HPDE6-E6E7 (cell line): ENCODE measurements at regions not wholly inside any gene's neighbourhood (a gene's known extent, or its start where the extent isn't known, plus 50 kb on each side); places are given as distances from the start of the nearest gene placed in this dataset.
"Not testable (repeated sequence)": the region's sequence is repeated elsewhere in the genome, so short reads cannot be mapped to it uniquely, and the experiment has no call there.

ENCODE experiments used
- DNase-seq: peaks from one replicate; pipeline ENCODE4 v3.0.0; 2011; ENCODE audit warnings: missing footprints; ENCODE audit errors: extremely low spot score

DNA sequence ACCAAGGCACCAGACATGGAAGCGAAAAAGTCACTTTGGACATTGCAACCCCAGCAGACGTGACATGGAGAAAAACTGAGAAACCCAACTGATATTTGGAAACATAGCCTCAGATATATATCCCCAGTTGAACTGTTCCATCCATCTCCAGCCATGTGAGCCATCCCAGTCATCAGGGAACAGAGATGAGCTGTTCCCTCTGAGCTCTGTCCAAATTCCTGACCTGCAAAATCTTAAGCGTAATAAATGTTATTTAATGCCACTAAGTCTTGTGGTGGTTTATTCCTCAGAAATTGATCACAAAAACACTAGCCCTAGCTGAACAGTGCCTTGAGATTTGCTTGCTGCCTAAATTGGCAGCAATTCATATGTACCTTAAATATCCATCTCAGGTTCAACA, 182.8 kb downstream of the NRP2 start:
- DNase-seq, result no peak

DNA sequence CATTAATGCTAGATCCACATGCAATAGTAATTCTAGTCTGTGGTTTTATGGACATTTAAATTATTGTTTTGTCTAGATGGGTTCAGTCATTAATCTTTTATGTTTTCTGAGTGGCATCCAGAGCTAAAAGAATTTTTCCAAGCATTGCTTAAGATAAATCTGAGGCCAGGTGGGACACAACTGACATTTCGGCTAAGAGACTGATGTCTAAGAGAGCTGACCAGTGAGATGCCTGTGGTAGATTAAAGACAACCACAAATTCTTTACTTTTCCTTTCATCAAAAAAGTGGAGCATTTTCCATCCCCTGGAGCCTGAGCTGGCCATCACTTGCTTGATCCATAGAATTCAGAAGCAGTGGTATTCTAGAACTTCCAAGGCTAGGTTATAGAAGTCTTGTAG, 182.2 kb downstream of the NRP2 start:
- no peak for DNase-seq

DNA sequence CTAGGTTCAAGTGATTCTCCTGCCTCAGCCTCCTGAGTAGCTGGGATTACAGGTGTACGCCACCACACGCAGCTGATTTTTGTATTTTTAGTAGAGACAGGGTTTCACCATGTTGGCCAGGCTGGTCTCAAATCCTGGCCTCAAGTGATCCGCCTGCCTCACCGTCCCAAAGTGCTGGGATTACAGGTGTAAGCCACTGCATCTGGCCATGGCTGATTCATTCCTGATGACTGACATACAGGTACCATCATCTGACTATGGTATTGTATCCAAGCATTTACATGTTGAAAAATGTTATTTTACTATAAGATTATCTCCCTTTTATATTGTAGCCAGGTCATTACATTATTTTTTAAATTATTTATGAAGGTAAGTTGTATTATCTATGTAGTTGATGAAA, 180.5 kb downstream of the NRP2 start:
- not testable (repeated sequence) for DNase-seq

DNA sequence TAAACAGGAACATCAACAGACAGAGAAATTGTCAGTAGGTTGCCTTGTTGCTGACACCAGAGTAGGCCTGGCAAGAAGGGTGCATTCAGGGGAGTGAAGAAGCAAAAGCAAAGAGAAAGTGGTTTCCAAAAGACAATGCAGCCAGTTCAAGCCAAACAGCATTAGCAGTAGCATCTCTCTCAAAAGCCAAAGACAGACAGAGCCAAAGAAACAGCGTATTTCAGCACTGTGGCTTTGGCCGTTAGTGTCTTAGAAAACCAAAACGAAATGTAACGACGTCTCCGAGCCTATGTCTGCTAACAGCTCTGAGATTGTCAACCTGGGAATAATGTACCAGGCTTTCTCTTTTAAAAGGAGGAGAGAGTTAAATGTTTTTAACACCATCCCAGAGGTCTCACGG, 178.6 kb downstream of the NRP2 start:
- DNase-seq, result no peak

DNA sequence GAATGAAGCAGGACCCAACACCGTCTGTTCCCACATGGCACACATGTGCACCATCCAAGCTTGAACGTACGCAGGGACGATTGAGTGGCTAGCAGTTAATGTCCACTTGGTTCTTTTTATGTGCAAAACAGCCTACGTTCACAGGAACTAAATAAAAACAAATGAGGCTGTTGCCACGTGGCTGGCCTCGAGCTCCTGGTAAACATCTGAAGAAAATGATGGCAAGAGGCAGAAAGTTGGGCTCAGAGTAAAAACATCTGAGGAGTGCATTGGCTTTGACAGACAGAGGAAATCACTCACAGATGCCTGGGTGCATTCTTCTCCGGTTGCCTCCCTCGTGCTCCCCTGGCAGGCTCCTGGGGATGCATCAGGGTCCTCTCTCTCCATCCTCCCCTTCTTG, 177.9 kb downstream of the NRP2 start:
- no peak for DNase-seq

DNA sequence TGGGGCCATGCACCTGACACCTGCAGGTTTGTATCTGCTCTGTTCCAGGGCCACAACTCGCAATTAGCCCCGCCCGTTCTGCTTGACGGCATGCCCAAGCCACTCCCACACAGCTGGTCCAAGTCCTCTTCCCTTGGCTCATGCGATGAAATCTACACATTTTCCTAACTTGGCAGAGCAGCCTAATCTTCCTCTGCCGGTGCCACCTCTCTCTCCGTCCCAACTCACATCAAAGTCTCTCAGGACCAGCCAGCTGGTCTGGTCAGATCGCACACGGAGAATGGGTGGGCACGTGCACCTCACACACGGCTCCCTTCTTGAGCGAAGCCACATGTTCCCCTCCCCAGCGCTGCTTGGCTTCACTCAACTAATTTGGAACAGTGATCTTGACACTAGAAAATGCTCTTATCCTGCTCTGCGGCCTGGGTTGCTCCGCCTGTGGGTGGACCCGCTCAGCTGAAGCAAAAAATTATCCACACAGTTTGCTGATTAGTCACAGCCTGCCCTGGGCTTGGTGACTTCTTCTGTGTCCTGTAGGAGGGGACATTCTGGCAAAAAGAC, 176.7 kb downstream of the NRP2 start:
- no peak for DNase-seq

DNA sequence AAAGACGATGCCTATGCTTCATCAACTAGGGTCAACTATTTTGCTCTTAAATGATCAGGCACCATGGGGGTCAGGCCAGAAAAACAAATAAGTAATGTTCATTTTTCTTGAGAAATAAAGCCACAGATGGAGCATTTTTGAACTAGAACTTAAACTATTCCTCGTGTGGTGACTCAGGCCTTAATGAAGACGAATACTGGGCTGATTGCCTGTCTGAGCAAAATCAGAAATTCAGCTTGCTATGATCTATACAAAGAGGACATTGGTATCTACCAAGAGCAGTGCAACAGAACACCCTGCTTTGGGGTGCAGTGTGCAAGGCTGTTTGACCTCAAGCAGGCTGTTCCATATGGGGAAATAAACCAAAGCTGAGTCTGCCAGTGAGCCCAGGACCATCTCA, 176.0 kb downstream of the NRP2 start:
- DNase-seq, result no peak

DNA sequence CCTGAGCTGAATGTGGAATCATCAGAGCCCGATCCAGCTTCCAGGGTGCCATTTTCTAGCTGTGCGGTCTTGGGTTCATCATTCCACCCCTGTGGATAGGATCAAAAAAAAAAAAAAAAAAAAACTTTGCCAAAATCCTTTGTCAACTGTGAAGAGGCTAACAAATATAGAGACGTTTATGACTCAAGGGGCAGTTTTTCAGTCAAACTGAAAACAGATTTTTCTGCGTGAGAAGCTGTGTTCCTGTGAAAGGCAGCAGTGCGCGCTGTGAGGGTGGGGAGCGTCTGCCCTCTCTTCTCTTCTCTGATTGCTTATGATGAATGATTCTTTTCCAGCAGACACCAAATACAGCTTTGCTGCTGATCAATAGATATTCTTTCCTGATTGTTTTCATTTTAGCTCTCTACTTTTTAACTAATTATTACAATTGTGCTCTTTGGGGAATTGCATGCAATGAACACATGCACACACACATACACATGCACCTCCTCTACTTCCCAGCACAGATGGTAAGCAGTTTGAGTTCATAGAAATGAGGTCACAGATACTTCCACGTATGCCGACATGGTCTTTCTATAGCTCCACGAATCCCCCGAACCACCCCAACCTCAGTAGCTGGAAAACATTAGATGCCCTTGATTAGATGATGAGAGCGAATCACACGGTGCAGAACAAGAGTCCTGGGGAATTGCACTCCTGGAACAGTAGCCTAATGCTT, 175.4 kb downstream of the NRP2 start:
- DNase-seq, result no peak

DNA sequence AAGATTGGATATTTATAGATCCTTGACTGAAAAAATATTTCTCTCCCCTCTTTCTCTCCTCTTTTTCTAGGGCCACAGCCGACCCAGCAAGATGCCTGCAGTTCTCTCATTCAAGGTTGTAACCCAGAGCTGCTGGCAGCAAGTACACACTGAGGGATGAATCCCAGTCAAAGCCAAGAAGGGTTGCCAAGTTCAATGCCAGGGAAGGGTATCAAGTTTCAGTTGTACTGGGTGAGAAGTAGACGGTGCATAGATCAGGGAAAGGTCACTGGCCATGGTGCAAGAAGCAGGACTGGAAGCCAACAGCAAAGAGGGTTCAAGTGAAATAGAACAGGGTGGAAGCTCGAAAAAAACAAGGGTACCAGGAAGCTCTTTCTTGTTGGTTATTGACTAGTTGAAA, 170.2 kb downstream of the NRP2 start:
- no peak for DNase-seq

DNA sequence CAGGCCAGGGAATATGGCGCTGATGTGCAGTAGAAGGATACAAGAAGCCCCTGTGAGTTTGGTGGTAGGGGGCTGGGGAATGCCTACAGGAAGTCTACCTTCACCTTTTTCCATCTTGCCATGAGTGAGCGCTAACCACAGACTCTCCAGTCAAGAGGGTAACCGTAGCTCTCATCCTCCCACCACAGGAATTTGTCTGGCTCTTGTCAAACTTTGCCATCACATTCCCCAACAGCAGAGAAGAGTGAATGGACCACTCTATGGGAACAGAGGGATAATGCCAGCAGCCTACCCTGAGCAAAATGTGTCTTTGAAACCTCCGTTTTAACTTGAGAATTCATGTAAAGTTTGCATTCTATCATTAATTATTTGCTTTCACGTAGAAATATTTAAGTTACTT, 168.3 kb downstream of the NRP2 start:
- no peak for DNase-seq

DNA sequence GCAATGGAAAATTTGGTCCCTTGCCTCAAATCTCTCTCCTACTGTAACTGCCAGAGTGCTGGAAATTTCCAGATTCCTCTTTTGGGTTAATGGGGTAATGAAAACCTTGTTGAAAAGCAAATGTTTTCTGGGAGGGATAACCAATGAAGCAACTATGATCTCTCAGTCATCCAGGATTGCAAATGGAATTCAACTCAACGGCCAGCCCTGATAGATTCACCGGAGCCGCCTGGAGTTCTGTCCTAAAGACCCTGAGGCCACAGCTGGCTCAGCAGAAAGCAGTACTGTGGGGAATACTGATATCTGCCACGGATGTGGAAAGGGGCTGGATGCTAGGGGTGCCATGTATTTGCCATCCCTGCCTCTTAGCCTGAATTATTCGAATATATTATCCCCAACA, 167.8 kb downstream of the NRP2 start:
- DNase-seq, result no peak

DNA sequence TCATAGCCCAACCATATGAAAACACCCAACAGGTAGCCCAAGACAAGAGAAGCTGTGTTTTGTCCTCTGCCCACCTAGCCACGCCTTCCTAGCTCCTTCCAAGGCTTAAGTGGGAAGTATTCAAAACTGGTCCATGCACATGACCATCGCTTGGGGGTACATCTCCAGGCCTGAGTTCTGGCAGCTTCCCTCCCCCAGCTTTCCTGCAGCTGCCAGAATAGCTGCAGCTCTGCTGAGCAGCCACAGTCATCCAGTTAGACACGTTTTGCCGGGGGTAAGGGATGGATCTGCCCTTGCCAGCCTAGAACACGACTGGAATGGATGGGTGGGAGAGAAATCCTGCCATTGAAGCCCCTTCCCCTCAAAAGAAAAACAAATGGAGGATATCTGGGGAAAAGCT, 166.8 kb downstream of the NRP2 start:
- DNase-seq, result no peak

DNA sequence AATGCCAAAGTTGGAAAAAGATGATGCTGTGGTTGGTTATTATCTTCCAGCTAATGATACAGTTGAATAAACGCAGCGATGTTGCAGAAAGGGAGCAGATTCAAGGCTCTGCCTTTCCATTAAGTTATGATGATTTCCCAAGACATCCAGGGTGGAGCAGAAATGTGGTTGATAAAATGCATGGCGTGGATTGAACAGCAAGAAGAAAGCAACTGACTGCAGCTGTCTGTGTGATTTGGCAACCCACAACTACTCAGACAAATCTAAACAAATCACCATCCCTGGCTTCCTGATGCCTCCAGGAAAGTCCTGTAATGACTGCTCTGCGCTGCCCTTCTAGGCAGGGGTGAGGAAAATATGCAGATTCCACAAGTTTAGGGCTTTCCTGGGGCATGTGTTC, 166.3 kb downstream of the NRP2 start:
- DNase-seq, result no peak
